CD14-positive monocyte (primary cell): ENCODE measurements at regions not wholly inside any gene's neighbourhood (a gene's known extent, or its start where the extent isn't known, plus 50 kb on each side); places are given as distances from the start of the nearest gene placed in this dataset.

Experiments used
- DNase-seq, 3 donors: peaks; one replicate each; pipeline ENCODE4 v3.0.0-alpha.2; 2011 to 2022
- H2AFZ ChIP-seq: 2 replicates; pipeline ENCODE4 v1.6.0; 2012; ENCODE audit warnings: mild to moderate bottlenecking, low read depth, low read length, inconsistent platforms; ENCODE audit not compliant: insufficient read depth, poor library complexity, severe bottlenecking
- H3K27ac ChIP-seq, 2 donors: 1 replicate in 1 of 2; 2 replicates in 1 of 2; pipeline ENCODE4 v1.5.1; 2012 to 2013; ENCODE audit warnings: low read length in 2 of 2, control low read depth in 1 of 2, inconsistent platforms in 1 of 2, low read depth in 1 of 2, mild to moderate bottlenecking in 1 of 2
- H3K27me3 ChIP-seq, 2 donors: one replicate each; pipeline versions ENCODE4 v1.6.0 to v1.6.1; 2011 to 2013; ENCODE audit warnings: low read length in 2 of 2; ENCODE audit not compliant: control insufficient read depth in 2 of 2, insufficient read depth in 2 of 2
- H3K36me3 ChIP-seq, 2 donors: replicated peaks in 1 of 2; 1 replicate in 1 of 2; 2 replicates in 1 of 2; pipeline versions ENCODE4 v1.5.1 to v1.6.1; 2012 to 2013; ENCODE audit warnings: low read length in 2 of 2, control low read depth in 1 of 2, inconsistent platforms in 1 of 2, mild to moderate bottlenecking in 1 of 2; ENCODE audit not compliant: insufficient read depth in 2 of 2, control insufficient read depth in 1 of 2
- H3K4me1 ChIP-seq, 2 donors: 1 replicate in 1 of 2; 2 replicates in 1 of 2; pipeline versions ENCODE4 v1.5.1 to v1.6.1; 2012 to 2013; ENCODE audit warnings: low read length in 2 of 2, control low read depth in 1 of 2, inconsistent platforms in 1 of 2, mild to moderate bottlenecking in 1 of 2, moderate library complexity in 1 of 2; ENCODE audit not compliant: insufficient read depth in 2 of 2, control insufficient read depth in 1 of 2
- H3K4me2 ChIP-seq: replicated peaks from 2 replicates; pipeline ENCODE3; 2012; ENCODE audit warnings: low read length, moderate library complexity, mild to moderate bottlenecking; ENCODE audit not compliant: poor library complexity, severe bottlenecking; ENCODE audit errors: extremely low read depth
- H3K4me3 ChIP-seq, 3 experiments: fragments of 200-600 bp in 1 of 3; sonication (generic) in 1 of 3; replicated peaks in 1 of 3; 1 replicate in 2 of 3; 2 replicates in 1 of 3; pipeline ENCODE4 v1.5.1; 2011 to 2013; ENCODE audit warnings: low read length in 3 of 3, mild to moderate bottlenecking in 3 of 3, control low read depth in 2 of 3, low read depth in 2 of 3, inconsistent platforms in 1 of 3, moderate library complexity in 1 of 3
- H3K79me2 ChIP-seq: 2 replicates; pipeline ENCODE4 v1.6.0; 2012; ENCODE audit warnings: mild to moderate bottlenecking, control low read depth, inconsistent platforms, low read length, moderate library complexity; ENCODE audit not compliant: insufficient read depth
- H3K9ac ChIP-seq: 2 replicates; pipeline ENCODE4 v1.6.0; 2017; ENCODE audit warnings: low read length, mild to moderate bottlenecking; ENCODE audit not compliant: insufficient read depth, poor library complexity, severe bottlenecking
- H3K9me3 ChIP-seq, 2 donors: replicated peaks in 1 of 2; 1 replicate in 1 of 2; 2 replicates in 1 of 2; pipeline versions ENCODE4 v1.5.1 to v1.6.1; 2012 to 2013; ENCODE audit warnings: low read length in 2 of 2, control low read depth in 1 of 2; ENCODE audit not compliant: control insufficient read depth in 1 of 2, insufficient read depth in 1 of 2
- H4K20me1 ChIP-seq: 2 replicates; pipeline ENCODE4 v1.6.0; 2012; ENCODE audit warnings: mild to moderate bottlenecking, low read length, control low read depth, moderate library complexity; ENCODE audit not compliant: insufficient read depth
- H3K27ac Mint-ChIP-seq, 7 donors: one replicate each; pipeline ENCODE4 v1.8.0; 2020; ENCODE audit warnings: mild to moderate bottlenecking in 7 of 7, mixed read lengths in 7 of 7, moderate library complexity in 6 of 7, inconsistent platforms in 2 of 7
- H3K27me3 Mint-ChIP-seq, 3 donors: one replicate each; pipeline ENCODE4 v1.8.0; 2021 to 2022; ENCODE audit warnings: low read depth in 3 of 3, mild to moderate bottlenecking in 3 of 3, mixed read lengths in 3 of 3, moderate library complexity in 3 of 3, inconsistent platforms in 1 of 3
- H3K36me3 Mint-ChIP-seq, 2 donors: one replicate each; pipeline ENCODE4 v1.8.0; 2020; ENCODE audit warnings: mixed read lengths in 2 of 2, inconsistent platforms in 1 of 2, mild to moderate bottlenecking in 1 of 2
- H3K4me1 Mint-ChIP-seq: one replicate; pipeline ENCODE4 v1.8.0; 2020; ENCODE audit warnings: mild to moderate bottlenecking, mixed read lengths
- H3K4me3 Mint-ChIP-seq, 2 donors: one replicate each; pipeline ENCODE4 v1.8.0; 2020; ENCODE audit warnings: mild to moderate bottlenecking in 2 of 2, mixed read lengths in 2 of 2, moderate library complexity in 1 of 2
- H3K9me3 Mint-ChIP-seq, 7 donors: one replicate each; pipeline ENCODE4 v1.8.0; 2020 to 2022; ENCODE audit warnings: mixed read lengths in 7 of 7, mild to moderate bottlenecking in 6 of 7, moderate library complexity in 6 of 7, inconsistent platforms in 2 of 7
- WGBS: methylation state at CpG from one replicate; pipeline ENCODE4 v1.1.5; 2013; ENCODE audit warnings: missing lambda C conversion rate; ENCODE audit not compliant: insufficient coverage; 5-methylcytosine and 5-hydroxymethylcytosine counted together
- intact Hi-C, 2 donors: fragments of 100-400 bp; cut with micrococcal nuclease; formaldehyde crosslinking; loops; one replicate each; pipeline versions ENCODE4 v1.15.0 to v1.15.1; 2023
- TF ChIP-seq, protein P1 (sequence below): fragments of 200-600 bp; IDR thresholded peaks from one replicate; pipeline ENCODE4 v1.8.0; 2022; ENCODE audit warnings: antibody characterized with exemption, mild to moderate bottlenecking

DNA sequence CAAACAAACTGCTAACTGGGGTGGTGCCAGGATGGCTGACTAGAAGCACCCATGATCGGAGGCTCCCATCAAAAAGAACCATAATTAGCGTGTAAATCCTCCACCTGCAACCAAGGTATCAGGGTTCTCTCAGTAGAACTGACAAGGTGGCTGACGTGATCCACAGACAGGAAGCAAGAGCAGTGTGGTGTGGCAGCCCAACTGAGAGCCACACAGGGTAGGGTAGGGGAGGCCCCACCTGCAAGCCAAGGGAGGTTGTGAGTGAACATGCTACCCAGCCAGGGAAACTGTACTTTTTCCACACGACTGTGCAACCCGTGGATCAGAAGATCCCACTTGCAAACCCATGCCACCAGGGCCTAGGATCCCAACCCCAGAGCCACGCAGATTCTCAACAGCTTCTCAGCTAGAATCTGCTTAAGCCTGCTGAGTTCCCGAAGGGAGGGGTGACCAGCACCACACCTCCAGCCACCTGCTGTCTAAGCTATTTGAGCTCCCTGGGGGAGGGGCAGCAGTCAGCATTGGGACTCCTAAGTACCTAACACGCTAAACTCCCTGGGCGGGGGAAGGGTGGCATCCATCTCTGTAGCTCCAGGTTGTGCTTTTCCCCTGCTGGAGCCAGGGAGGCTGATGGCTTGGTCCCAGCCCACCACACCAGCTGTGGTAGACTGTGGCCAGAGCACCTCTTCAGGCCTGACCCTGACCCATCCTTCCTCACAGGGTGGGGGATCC, 425.1 kb downstream of the GPM6A start:
- Histone ChIP-seq H2AFZ (no peak overlapping the region), H3K4me3 (no peak overlapping the region), H3K36me3 (no peaks in the 10 kb centered on the region), H3K27ac (no peak overlapping the region), H4K20me1 (no peaks in the 10 kb centered on the region), H3K9me3 (no peaks in the 10 kb centered on the region), H3K9ac (no peak overlapping the region), H3K27me3 (no peaks in the 10 kb centered on the region), H3K4me1 (no peaks in the 10 kb centered on the region), H3K79me2 (no peaks in the 10 kb centered on the region), H3K4me2 (no peak overlapping the region)
- TF ChIP-seq, protein P1, sequence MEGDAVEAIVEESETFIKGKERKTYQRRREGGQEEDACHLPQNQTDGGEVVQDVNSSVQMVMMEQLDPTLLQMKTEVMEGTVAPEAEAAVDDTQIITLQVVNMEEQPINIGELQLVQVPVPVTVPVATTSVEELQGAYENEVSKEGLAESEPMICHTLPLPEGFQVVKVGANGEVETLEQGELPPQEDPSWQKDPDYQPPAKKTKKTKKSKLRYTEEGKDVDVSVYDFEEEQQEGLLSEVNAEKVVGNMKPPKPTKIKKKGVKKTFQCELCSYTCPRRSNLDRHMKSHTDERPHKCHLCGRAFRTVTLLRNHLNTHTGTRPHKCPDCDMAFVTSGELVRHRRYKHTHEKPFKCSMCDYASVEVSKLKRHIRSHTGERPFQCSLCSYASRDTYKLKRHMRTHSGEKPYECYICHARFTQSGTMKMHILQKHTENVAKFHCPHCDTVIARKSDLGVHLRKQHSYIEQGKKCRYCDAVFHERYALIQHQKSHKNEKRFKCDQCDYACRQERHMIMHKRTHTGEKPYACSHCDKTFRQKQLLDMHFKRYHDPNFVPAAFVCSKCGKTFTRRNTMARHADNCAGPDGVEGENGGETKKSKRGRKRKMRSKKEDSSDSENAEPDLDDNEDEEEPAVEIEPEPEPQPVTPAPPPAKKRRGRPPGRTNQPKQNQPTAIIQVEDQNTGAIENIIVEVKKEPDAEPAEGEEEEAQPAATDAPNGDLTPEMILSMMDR: no peak
- Mint-ChIP-seq H3K27ac (no peak overlapping the region), H3K4me1 (no peaks in the 10 kb centered on the region), H3K4me3 (no peak overlapping the region), H3K27me3 (peaks cover 0 to 5% (median 2%) of the 10 kb centered on the region in 3 donors), H3K36me3 (no peaks in the 10 kb centered on the region), H3K9me3 (peaks cover 0 to 10% (median 4%) of the 10 kb centered on the region in 7 donors)
- WGBS: 91% methylated on average over 5 of the region's 9 CpGs
- no peak for DNase-seq
- intact Hi-C loops: no loop called here

DNA sequence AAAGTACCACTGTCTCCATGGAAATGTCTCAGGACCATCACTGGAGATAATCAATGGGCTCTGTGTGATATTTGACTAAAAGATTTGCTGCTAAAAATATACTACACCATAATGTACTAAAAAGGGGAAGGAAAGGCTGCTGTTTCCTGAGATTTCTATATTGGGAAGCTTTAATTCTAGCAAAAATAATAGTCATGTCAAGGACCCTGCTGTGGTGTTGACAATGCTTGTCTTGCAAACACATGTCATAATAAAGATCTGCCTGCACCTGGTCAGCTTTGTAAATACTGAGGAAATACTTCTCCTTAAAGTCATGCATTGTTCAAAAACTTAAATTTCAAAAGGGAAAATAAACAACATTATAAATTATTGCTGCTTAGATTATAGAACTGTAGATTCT, 417.9 kb downstream of the GPM6A start:
- no peaks in the 10 kb centered on the region for H3K79me2 ChIP-seq
- H3K4me3 ChIP-seq: no peak overlapping the region
- no peaks in the 10 kb centered on the region for H3K27me3 Mint-ChIP-seq
- H3K27ac Mint-ChIP-seq: no peak overlapping the region
- no peak overlapping the region for H3K9ac ChIP-seq
- peaks cover 0 to 3% of the 10 kb centered on the region in 2 donors for H3K4me1 ChIP-seq
- no peaks in the 10 kb centered on the region for H4K20me1 ChIP-seq
- no peaks in the 10 kb centered on the region for H3K9me3 ChIP-seq
- DNase-seq: no peak
- H3K36me3 Mint-ChIP-seq: no peaks in the 10 kb centered on the region
- H3K9me3 Mint-ChIP-seq: peaks cover 0 to 6% (median 2%) of the 10 kb centered on the region in 7 donors
- H3K27ac ChIP-seq: no peak overlapping the region
- H2AFZ ChIP-seq: no peak overlapping the region
- H3K36me3 ChIP-seq: no peaks in the 10 kb centered on the region
- intact Hi-C loops: no loop called here
- H3K4me2 ChIP-seq: no peak overlapping the region
- peaks cover 11% of the 10 kb centered on the region for H3K4me1 Mint-ChIP-seq
- TF ChIP-seq, protein P1: no peak
- no peaks in the 10 kb centered on the region for H3K27me3 ChIP-seq
- no peak overlapping the region for H3K4me3 Mint-ChIP-seq
